AG09309 (cell line): ENCODE measurements at regions not wholly inside any gene's neighbourhood (a gene's known extent, or its start where the extent isn't known, plus 50 kb on each side); places are given as distances from the start of the nearest gene placed in this dataset.

ENCODE experiments used
- DNase-seq: peaks from one replicate; pipeline ENCODE4 v3.0.0-alpha.2; 2010; ENCODE audit warnings: low read depth
- H3K4me3 ChIP-seq: 2 replicates; pipeline ENCODE4 v1.5.1; 2011; ENCODE audit warnings: mild to moderate bottlenecking, low read depth, low read length, moderate library complexity; ENCODE audit not compliant: control insufficient read depth
- TF ChIP-seq, protein P1 (sequence below): IDR thresholded peaks from 2 replicates; pipeline ENCODE4 v1.5.1; 2011; ENCODE audit warnings: mild to moderate bottlenecking, low read depth, low read length, inconsistent platforms; ENCODE audit not compliant: insufficient read depth, control insufficient read depth; ENCODE audit errors: missing control alignments

DNA sequence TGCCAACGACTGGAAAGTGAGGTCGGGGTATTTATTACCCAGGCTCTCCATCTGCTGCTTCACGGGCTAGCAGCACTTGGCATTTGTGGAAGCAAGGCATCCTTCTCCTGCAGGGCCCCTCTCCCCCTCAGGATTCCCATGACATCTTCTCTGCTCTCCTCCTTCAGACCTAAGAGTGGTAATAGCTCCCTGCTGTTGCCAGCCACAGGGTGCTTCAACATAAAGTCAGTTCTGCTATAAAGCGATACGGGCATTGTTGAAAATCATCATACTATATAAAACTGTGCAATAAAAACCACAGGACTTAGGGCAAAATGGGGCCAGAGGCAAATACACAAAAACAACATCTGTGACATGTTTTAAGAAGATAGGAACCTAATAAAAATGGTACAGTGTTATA lies 391.8 kb upstream of the ADAMTS9 start:
- no peak for DNase-seq

DNA sequence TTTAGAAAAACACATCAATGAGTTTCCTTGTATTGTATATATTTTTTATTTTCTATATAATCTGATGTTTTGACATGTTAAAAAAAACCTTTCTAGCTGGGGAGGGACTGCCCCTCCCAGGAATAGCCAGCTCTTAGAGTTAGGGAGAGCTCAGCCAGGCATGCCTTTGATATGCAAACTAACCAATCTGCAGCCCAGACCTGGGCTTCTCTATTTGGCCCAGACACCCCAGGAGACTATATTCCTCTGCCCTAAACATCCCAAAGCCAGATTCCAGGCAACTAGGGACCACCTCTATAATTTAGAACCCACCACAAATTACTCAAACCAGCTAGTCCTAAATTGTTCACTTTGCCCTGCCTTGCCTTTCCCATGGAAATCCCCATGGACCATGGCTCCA lies 390.9 kb upstream of the ADAMTS9 start:
- H3K4me3 ChIP-seq, result no peak overlapping the region
- TF ChIP-seq, protein P1, sequence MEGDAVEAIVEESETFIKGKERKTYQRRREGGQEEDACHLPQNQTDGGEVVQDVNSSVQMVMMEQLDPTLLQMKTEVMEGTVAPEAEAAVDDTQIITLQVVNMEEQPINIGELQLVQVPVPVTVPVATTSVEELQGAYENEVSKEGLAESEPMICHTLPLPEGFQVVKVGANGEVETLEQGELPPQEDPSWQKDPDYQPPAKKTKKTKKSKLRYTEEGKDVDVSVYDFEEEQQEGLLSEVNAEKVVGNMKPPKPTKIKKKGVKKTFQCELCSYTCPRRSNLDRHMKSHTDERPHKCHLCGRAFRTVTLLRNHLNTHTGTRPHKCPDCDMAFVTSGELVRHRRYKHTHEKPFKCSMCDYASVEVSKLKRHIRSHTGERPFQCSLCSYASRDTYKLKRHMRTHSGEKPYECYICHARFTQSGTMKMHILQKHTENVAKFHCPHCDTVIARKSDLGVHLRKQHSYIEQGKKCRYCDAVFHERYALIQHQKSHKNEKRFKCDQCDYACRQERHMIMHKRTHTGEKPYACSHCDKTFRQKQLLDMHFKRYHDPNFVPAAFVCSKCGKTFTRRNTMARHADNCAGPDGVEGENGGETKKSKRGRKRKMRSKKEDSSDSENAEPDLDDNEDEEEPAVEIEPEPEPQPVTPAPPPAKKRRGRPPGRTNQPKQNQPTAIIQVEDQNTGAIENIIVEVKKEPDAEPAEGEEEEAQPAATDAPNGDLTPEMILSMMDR, result no peak
- no peak for DNase-seq

More for the DNA sequence above, 391.8 kb upstream of the ADAMTS9 start:
- TF ChIP-seq, protein P1, result no peak
- no peak overlapping the region for H3K4me3 ChIP-seq

DNA sequence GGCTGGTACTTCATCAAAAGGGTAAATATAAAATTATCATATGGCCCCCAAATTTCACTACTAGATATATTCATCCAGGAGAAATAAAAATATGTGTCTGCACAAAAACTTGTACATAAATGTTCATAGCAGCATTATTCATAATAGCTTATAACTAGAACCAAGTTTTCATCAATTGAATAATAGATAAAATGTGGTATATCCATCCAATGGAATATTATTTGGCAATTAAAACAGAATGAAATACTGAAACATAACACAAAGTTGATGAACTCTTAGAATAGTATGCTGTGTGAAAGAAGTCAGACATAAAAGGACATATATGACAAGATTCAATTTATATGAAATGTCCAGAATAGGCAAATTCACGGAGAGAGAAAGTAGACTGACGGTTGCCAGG lies 389.3 kb upstream of the ADAMTS9 start:
- no peak for DNase-seq

DNA sequence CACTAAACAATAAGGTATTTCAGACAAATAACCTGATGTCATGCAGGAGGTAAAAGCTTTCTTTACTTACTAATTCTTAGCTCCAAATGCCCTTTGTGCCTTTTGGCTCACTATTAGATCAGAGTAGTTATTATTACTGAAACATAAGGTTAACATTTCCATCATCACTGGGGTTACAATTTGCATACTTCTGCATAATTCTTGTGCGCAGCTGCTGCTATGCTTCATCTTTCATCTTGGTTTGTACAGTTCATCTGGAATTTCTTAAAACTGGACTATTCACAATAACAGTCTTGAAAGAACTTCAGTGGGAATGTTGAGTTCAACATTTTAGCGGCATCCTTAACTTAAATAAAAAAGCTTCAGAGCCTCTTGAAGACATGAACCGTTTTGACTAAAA lies 383.2 kb upstream of the ADAMTS9 start:
- no peak for DNase-seq
- TF ChIP-seq, protein P1, result no peak
- no peak overlapping the region for H3K4me3 ChIP-seq

More for the DNA sequence above, 389.3 kb upstream of the ADAMTS9 start:
- no peak overlapping the region for H3K4me3 ChIP-seq
- TF ChIP-seq, protein P1, result no peak

DNA sequence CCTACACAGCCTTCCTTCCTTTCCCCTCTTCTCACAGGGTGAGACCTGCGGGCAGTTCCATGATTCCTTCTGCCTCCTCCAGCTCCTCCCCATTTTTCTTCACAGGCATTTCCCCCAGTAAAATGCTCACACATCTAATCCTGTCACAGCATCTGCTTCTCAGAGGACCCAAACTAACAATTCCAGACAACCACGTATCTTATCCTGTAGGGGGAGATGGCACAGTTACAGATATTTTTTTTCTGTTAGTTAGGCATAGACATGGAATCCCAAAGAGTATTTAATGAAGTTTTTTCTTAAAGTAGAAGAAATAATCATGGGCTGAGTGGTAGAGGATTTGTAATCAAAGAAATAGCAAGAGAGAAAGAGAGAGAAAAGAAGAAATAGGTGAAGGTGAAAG lies 373.1 kb upstream of the ADAMTS9 start:
- DNase-seq, result no peak
- no peak overlapping the region for H3K4me3 ChIP-seq
- TF ChIP-seq, protein P1, result no peak

DNA sequence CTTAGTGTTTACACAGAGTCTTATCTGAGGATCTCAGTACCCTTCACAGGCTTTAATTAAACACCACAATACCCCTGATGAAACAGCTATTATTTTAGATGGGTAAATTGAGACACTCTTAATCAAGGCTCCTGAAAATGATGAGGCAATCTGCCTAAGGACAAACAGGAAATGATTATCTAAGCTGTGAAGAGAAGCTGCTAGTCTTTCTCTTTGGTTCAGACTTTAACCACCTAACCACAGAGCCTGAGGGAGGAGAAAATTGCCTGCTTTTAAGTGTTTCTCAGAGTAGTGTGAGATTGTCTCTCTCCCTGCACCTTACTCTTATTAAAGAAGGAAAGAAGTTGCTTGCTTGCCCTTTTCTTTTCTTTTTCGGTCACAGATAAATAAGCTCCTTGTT lies 364.3 kb upstream of the ADAMTS9 start:
- no peak overlapping the region for H3K4me3 ChIP-seq
- no peak for DNase-seq
- TF ChIP-seq, protein P1, result no peak

DNA sequence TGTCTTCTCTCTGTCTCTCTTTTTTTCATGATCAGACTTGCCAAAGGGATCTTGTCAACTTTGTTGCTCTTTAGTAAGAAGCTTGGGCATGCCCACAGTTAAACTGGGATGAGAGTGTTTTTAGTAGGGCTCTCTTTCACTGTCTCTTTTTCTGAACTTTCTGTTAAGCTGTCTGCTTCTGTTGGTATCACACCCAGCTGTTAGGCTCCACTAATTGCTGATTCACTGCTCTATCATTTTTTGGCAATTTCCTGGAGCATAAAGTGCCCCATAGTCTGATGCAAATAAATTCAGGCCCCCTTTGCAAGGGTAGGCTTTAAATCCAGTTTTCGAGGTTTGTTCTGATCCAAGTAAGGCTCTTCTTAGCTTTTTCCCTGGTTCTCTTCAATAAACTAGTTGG lies 360.4 kb upstream of the ADAMTS9 start:
- H3K4me3 ChIP-seq, result no peak overlapping the region
- no peak for DNase-seq
- TF ChIP-seq, protein P1, result no peak
